ENCODE measurements at regions not wholly inside any gene's neighbourhood (a gene's known extent, or its start where the extent isn't known, plus 50 kb on each side); places are given as distances from the start of the nearest gene placed in this dataset.

DNA sequence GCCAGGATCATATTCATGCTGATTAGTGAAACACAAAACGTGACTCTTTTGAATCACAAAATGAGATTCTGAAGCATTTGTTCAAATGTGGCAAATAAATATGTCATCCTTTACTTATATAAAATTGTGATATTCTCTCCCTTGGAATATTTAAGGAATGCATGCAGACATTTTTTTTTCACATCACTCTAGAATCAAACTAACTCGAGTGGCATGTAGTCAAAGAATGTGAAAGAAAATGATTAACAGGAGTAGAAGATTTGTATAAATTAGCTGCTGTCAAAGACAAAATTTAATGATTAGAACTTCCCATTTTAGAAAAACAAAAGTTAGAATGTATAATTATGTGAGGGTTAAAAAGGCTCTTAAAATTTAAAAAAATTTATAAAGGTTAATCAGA is 721.0 kb upstream of the FAM98A start:
- no peaks in the 10 kb centered on the region for H3K27me3 ChIP-seq (ENCODE audit: control insufficient read depth in 2 of 2, insufficient read depth in 2 of 2, low read length in 2 of 2)
- no peak overlapping the region for H3K4me3 ChIP-seq (replicated peaks in 1 of 3; ENCODE audit: low read depth in 2 of 3, low read length in 3 of 3)
- no peak overlapping the region for H3K27ac ChIP-seq (ENCODE audit: low read depth in 1 of 2, low read length in 2 of 2)
- Mint-ChIP-seq H3K27me3 (ENCODE audit: low read depth in 3 of 3) (no peaks in the 10 kb centered on the region), H3K4me1 (no peaks in the 10 kb centered on the region), H3K9me3 (peaks cover 0 to 3% (median 0%) of the 10 kb centered on the region in 7 donors), H3K36me3 (no peaks in the 10 kb centered on the region), H3K4me3 (no peak overlapping the region), H3K27ac (no peak overlapping the region)
- no peak overlapping the region for H3K9ac ChIP-seq (ENCODE audit: insufficient read depth, low read length, poor library complexity, severe bottlenecking)
- no CpG with 5 or more reads among the region's 2 CpGs for WGBS (ENCODE audit: insufficient coverage)
- intact Hi-C loops (cut with micrococcal nuclease): no loop called here
- no peaks in the 10 kb centered on the region for H3K79me2 ChIP-seq (ENCODE audit: insufficient read depth, low read length)
- TF ChIP-seq, protein P1, sequence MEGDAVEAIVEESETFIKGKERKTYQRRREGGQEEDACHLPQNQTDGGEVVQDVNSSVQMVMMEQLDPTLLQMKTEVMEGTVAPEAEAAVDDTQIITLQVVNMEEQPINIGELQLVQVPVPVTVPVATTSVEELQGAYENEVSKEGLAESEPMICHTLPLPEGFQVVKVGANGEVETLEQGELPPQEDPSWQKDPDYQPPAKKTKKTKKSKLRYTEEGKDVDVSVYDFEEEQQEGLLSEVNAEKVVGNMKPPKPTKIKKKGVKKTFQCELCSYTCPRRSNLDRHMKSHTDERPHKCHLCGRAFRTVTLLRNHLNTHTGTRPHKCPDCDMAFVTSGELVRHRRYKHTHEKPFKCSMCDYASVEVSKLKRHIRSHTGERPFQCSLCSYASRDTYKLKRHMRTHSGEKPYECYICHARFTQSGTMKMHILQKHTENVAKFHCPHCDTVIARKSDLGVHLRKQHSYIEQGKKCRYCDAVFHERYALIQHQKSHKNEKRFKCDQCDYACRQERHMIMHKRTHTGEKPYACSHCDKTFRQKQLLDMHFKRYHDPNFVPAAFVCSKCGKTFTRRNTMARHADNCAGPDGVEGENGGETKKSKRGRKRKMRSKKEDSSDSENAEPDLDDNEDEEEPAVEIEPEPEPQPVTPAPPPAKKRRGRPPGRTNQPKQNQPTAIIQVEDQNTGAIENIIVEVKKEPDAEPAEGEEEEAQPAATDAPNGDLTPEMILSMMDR (IDR thresholded peaks at IDR 0.05): no peak
- H3K4me1 ChIP-seq (ENCODE audit: control insufficient read depth in 1 of 2, insufficient read depth in 2 of 2, low read length in 2 of 2): no peaks in the 10 kb centered on the region
- DNase-seq: no peak
- H2AFZ ChIP-seq (ENCODE audit: insufficient read depth, low read depth, low read length, poor library complexity, severe bottlenecking): no peak overlapping the region
- H3K4me2 ChIP-seq (replicated peaks; ENCODE audit: extremely low read depth, low read length, poor library complexity, severe bottlenecking): no peak overlapping the region
- no peaks in the 10 kb centered on the region for H3K9me3 ChIP-seq (replicated peaks in 1 of 2; ENCODE audit: control insufficient read depth in 1 of 2, insufficient read depth in 1 of 2, low read length in 2 of 2)
- H4K20me1 ChIP-seq (ENCODE audit: insufficient read depth, low read length): no peaks in the 10 kb centered on the region
- no peaks in the 10 kb centered on the region for H3K36me3 ChIP-seq (replicated peaks in 1 of 2; ENCODE audit: control insufficient read depth in 1 of 2, insufficient read depth in 2 of 2, low read length in 2 of 2)

DNA sequence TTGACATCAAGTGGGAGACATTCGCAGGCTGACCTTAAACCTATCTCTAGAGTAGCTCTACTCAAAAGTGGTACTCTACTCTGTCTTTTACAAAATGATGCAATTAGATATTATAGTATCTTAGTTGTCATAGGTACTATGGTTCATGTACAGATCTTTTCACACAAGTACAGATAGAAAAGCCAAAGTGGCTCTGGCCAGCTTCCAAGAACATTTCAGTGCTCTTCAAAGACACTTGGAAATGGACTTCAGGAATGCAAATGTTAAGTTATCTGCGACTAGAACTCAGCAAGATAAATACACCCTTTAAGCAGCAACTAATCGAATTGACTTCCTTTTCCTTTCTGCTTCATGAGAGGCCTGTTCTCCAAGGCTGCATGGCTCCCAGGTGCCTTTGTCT is 718.7 kb upstream of the FAM98A start:
- WGBS (ENCODE audit: insufficient coverage): 100% methylated on average over 1 of the region's 3 CpGs
- Histone ChIP-seq H3K9me3 (replicated peaks in 1 of 2; ENCODE audit: control insufficient read depth in 1 of 2, insufficient read depth in 1 of 2, low read length in 2 of 2) (peaks cover 0 to 3% of the 10 kb centered on the region in 2 donors), H3K4me1 (ENCODE audit: control insufficient read depth in 1 of 2, insufficient read depth in 2 of 2, low read length in 2 of 2) (no peaks in the 10 kb centered on the region), H3K4me3 (replicated peaks in 1 of 3; ENCODE audit: low read depth in 2 of 3, low read length in 3 of 3) (no peak overlapping the region), H3K79me2 (ENCODE audit: insufficient read depth, low read length) (no peaks in the 10 kb centered on the region), H2AFZ (ENCODE audit: insufficient read depth, low read depth, low read length, poor library complexity, severe bottlenecking) (no peak overlapping the region), H4K20me1 (ENCODE audit: insufficient read depth, low read length) (no peaks in the 10 kb centered on the region), H3K27me3 (ENCODE audit: control insufficient read depth in 2 of 2, insufficient read depth in 2 of 2, low read length in 2 of 2) (no peaks in the 10 kb centered on the region), H3K27ac (ENCODE audit: low read depth in 1 of 2, low read length in 2 of 2) (no peak overlapping the region), H3K4me2 (replicated peaks; ENCODE audit: extremely low read depth, low read length, poor library complexity, severe bottlenecking) (no peak overlapping the region), H3K36me3 (replicated peaks in 1 of 2; ENCODE audit: control insufficient read depth in 1 of 2, insufficient read depth in 2 of 2, low read length in 2 of 2) (no peaks in the 10 kb centered on the region), H3K9ac (ENCODE audit: insufficient read depth, low read length, poor library complexity, severe bottlenecking) (no peak overlapping the region)
- Mint-ChIP-seq H3K27me3 (ENCODE audit: low read depth in 3 of 3) (no peaks in the 10 kb centered on the region), H3K27ac (no peak overlapping the region), H3K4me1 (no peaks in the 10 kb centered on the region), H3K4me3 (no peak overlapping the region), H3K9me3 (peaks cover 0 to 6% (median 0%) of the 10 kb centered on the region in 7 donors), H3K36me3 (no peaks in the 10 kb centered on the region)
- DNase-seq: no peak
- TF ChIP-seq, protein P1 (IDR thresholded peaks at IDR 0.05): no peak
- intact Hi-C loops (cut with micrococcal nuclease): no loop called here

Measured in CD14-positive monocyte (primary cell).